CD14-positive monocyte (primary cell): ENCODE measurements at regions not wholly inside any gene's neighbourhood (a gene's known extent, or its start where the extent isn't known, plus 50 kb on each side); places are given as distances from the start of the nearest gene placed in this dataset.

Experiments used
- DNase-seq, 3 donors: peaks; one replicate each; pipeline ENCODE4 v3.0.0-alpha.2; 2011 to 2022
- H2AFZ ChIP-seq: 2 replicates; pipeline ENCODE4 v1.6.0; 2012; ENCODE audit warnings: mild to moderate bottlenecking, low read depth, low read length, inconsistent platforms; ENCODE audit not compliant: insufficient read depth, poor library complexity, severe bottlenecking
- H3K27ac ChIP-seq, 2 donors: 1 replicate in 1 of 2; 2 replicates in 1 of 2; pipeline ENCODE4 v1.5.1; 2012 to 2013; ENCODE audit warnings: low read length in 2 of 2, control low read depth in 1 of 2, inconsistent platforms in 1 of 2, low read depth in 1 of 2, mild to moderate bottlenecking in 1 of 2
- H3K27me3 ChIP-seq, 2 donors: one replicate each; pipeline versions ENCODE4 v1.6.0 to v1.6.1; 2011 to 2013; ENCODE audit warnings: low read length in 2 of 2; ENCODE audit not compliant: control insufficient read depth in 2 of 2, insufficient read depth in 2 of 2
- H3K36me3 ChIP-seq, 2 donors: replicated peaks in 1 of 2; 1 replicate in 1 of 2; 2 replicates in 1 of 2; pipeline versions ENCODE4 v1.5.1 to v1.6.1; 2012 to 2013; ENCODE audit warnings: low read length in 2 of 2, control low read depth in 1 of 2, inconsistent platforms in 1 of 2, mild to moderate bottlenecking in 1 of 2; ENCODE audit not compliant: insufficient read depth in 2 of 2, control insufficient read depth in 1 of 2
- H3K4me1 ChIP-seq, 2 donors: 1 replicate in 1 of 2; 2 replicates in 1 of 2; pipeline versions ENCODE4 v1.5.1 to v1.6.1; 2012 to 2013; ENCODE audit warnings: low read length in 2 of 2, control low read depth in 1 of 2, inconsistent platforms in 1 of 2, mild to moderate bottlenecking in 1 of 2, moderate library complexity in 1 of 2; ENCODE audit not compliant: insufficient read depth in 2 of 2, control insufficient read depth in 1 of 2
- H3K4me2 ChIP-seq: replicated peaks from 2 replicates; pipeline ENCODE3; 2012; ENCODE audit warnings: low read length, moderate library complexity, mild to moderate bottlenecking; ENCODE audit not compliant: poor library complexity, severe bottlenecking; ENCODE audit errors: extremely low read depth
- H3K4me3 ChIP-seq, 3 experiments: fragments of 200-600 bp in 1 of 3; sonication (generic) in 1 of 3; replicated peaks in 1 of 3; 1 replicate in 2 of 3; 2 replicates in 1 of 3; pipeline ENCODE4 v1.5.1; 2011 to 2013; ENCODE audit warnings: low read length in 3 of 3, mild to moderate bottlenecking in 3 of 3, control low read depth in 2 of 3, low read depth in 2 of 3, inconsistent platforms in 1 of 3, moderate library complexity in 1 of 3
- H3K79me2 ChIP-seq: 2 replicates; pipeline ENCODE4 v1.6.0; 2012; ENCODE audit warnings: mild to moderate bottlenecking, control low read depth, inconsistent platforms, low read length, moderate library complexity; ENCODE audit not compliant: insufficient read depth
- H3K9ac ChIP-seq: 2 replicates; pipeline ENCODE4 v1.6.0; 2017; ENCODE audit warnings: low read length, mild to moderate bottlenecking; ENCODE audit not compliant: insufficient read depth, poor library complexity, severe bottlenecking
- H3K9me3 ChIP-seq, 2 donors: replicated peaks in 1 of 2; 1 replicate in 1 of 2; 2 replicates in 1 of 2; pipeline versions ENCODE4 v1.5.1 to v1.6.1; 2012 to 2013; ENCODE audit warnings: low read length in 2 of 2, control low read depth in 1 of 2; ENCODE audit not compliant: control insufficient read depth in 1 of 2, insufficient read depth in 1 of 2
- H4K20me1 ChIP-seq: 2 replicates; pipeline ENCODE4 v1.6.0; 2012; ENCODE audit warnings: mild to moderate bottlenecking, low read length, control low read depth, moderate library complexity; ENCODE audit not compliant: insufficient read depth
- H3K27ac Mint-ChIP-seq, 7 donors: one replicate each; pipeline ENCODE4 v1.8.0; 2020; ENCODE audit warnings: mild to moderate bottlenecking in 7 of 7, mixed read lengths in 7 of 7, moderate library complexity in 6 of 7, inconsistent platforms in 2 of 7
- H3K27me3 Mint-ChIP-seq, 3 donors: one replicate each; pipeline ENCODE4 v1.8.0; 2021 to 2022; ENCODE audit warnings: low read depth in 3 of 3, mild to moderate bottlenecking in 3 of 3, mixed read lengths in 3 of 3, moderate library complexity in 3 of 3, inconsistent platforms in 1 of 3
- H3K36me3 Mint-ChIP-seq, 2 donors: one replicate each; pipeline ENCODE4 v1.8.0; 2020; ENCODE audit warnings: mixed read lengths in 2 of 2, inconsistent platforms in 1 of 2, mild to moderate bottlenecking in 1 of 2
- H3K4me1 Mint-ChIP-seq: one replicate; pipeline ENCODE4 v1.8.0; 2020; ENCODE audit warnings: mild to moderate bottlenecking, mixed read lengths
- H3K4me3 Mint-ChIP-seq, 2 donors: one replicate each; pipeline ENCODE4 v1.8.0; 2020; ENCODE audit warnings: mild to moderate bottlenecking in 2 of 2, mixed read lengths in 2 of 2, moderate library complexity in 1 of 2
- H3K9me3 Mint-ChIP-seq, 7 donors: one replicate each; pipeline ENCODE4 v1.8.0; 2020 to 2022; ENCODE audit warnings: mixed read lengths in 7 of 7, mild to moderate bottlenecking in 6 of 7, moderate library complexity in 6 of 7, inconsistent platforms in 2 of 7
- WGBS: methylation state at CpG from one replicate; pipeline ENCODE4 v1.1.5; 2013; ENCODE audit warnings: missing lambda C conversion rate; ENCODE audit not compliant: insufficient coverage; 5-methylcytosine and 5-hydroxymethylcytosine counted together
- intact Hi-C, 2 donors: fragments of 100-400 bp; cut with micrococcal nuclease; formaldehyde crosslinking; loops; one replicate each; pipeline versions ENCODE4 v1.15.0 to v1.15.1; 2023
- TF ChIP-seq, protein P1 (sequence below): fragments of 200-600 bp; IDR thresholded peaks from one replicate; pipeline ENCODE4 v1.8.0; 2022; ENCODE audit warnings: antibody characterized with exemption, mild to moderate bottlenecking

- TF ChIP-seq, protein P1, sequence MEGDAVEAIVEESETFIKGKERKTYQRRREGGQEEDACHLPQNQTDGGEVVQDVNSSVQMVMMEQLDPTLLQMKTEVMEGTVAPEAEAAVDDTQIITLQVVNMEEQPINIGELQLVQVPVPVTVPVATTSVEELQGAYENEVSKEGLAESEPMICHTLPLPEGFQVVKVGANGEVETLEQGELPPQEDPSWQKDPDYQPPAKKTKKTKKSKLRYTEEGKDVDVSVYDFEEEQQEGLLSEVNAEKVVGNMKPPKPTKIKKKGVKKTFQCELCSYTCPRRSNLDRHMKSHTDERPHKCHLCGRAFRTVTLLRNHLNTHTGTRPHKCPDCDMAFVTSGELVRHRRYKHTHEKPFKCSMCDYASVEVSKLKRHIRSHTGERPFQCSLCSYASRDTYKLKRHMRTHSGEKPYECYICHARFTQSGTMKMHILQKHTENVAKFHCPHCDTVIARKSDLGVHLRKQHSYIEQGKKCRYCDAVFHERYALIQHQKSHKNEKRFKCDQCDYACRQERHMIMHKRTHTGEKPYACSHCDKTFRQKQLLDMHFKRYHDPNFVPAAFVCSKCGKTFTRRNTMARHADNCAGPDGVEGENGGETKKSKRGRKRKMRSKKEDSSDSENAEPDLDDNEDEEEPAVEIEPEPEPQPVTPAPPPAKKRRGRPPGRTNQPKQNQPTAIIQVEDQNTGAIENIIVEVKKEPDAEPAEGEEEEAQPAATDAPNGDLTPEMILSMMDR, result no peak
- Histone ChIP-seq H2AFZ (no peak overlapping the region), H3K36me3 (no peaks in the 10 kb centered on the region), H3K9me3 (no peaks in the 10 kb centered on the region), H3K9ac (no peak overlapping the region), H3K4me3 (no peak overlapping the region), H3K27me3 (no peaks in the 10 kb centered on the region), H3K4me1 (no peaks in the 10 kb centered on the region), H4K20me1 (no peaks in the 10 kb centered on the region), H3K4me2 (no peak overlapping the region), H3K27ac (no peak overlapping the region), H3K79me2 (no peaks in the 10 kb centered on the region)
- Mint-ChIP-seq H3K4me3 (no peak overlapping the region), H3K4me1 (no peaks in the 10 kb centered on the region), H3K27me3 (peaks cover 0 to 5% (median 2%) of the 10 kb centered on the region in 3 donors), H3K36me3 (no peaks in the 10 kb centered on the region), H3K27ac (no peak overlapping the region), H3K9me3 (peaks cover 0 to 3% (median 0%) of the 10 kb centered on the region in 7 donors)
- intact Hi-C loops, result no loop called here
- WGBS, result 75% methylated on average over 5 of the region's 9 CpGs
- DNase-seq, result no peak
Observed at GRCh38 chr22:49240016-49240380, 587.7 kb downstream of the BRD1 start.

DNA sequence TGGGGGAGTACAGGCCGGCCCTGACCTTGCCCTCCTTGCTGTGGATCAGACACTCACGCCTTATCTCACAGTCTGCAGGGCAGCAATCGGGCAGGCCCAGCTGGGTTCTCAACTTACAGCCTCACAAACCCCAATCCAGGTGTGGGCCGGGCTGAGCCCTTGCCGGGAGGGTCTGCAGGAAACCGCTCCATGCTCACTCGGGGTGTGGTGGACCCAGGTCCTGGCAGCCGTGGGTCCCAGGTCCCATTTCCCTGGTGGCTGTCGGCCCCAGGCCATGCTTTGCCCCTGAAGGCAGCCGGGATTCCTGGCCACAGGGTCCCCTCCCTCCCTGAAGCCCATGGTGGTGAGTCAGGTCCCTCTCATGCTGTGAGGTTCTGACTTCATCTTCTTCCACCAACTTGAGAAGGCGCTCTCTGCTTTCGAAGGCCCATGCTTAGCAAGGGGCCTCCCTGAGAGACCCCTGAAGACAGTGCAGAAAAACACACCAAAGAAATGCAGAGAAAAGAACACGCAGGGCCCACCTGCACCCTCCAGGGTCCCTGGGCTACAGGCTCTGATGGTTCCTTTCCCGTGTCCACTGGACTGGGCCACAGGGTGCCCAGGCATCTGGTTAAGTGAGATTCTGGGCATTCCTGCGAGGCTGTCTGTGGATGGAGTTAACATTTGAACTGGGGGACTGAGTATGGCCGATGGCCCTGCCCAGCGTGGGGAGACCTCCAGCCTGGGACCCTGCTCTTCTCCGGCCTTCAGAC, 588.2 kb downstream of the BRD1 start:
- Histone ChIP-seq H3K79me2 (no peaks in the 10 kb centered on the region), H3K9me3 (no peaks in the 10 kb centered on the region), H3K9ac (no peak overlapping the region), H3K27ac (no peak overlapping the region), H3K36me3 (no peaks in the 10 kb centered on the region), H3K4me1 (no peaks in the 10 kb centered on the region), H4K20me1 (no peaks in the 10 kb centered on the region), H3K4me2 (no peak overlapping the region), H3K4me3 (no peak overlapping the region), H3K27me3 (no peaks in the 10 kb centered on the region), H2AFZ (no peak overlapping the region)
- DNase-seq, result no peak
- Mint-ChIP-seq H3K4me1 (no peaks in the 10 kb centered on the region), H3K36me3 (no peaks in the 10 kb centered on the region), H3K9me3 (peaks cover 0 to 3% (median 0%) of the 10 kb centered on the region in 7 donors), H3K27ac (no peak overlapping the region), H3K4me3 (no peak overlapping the region), H3K27me3 (peaks cover 0 to 2% (median 2%) of the 10 kb centered on the region in 3 donors)
- intact Hi-C loops, result no loop called here
- 86% methylated on average over 16 of the region's 18 CpGs for WGBS
- TF ChIP-seq, protein P1, result no peak
